ENCODE measurements at regions not wholly inside any gene's neighbourhood (a gene's known extent, or its start where the extent isn't known, plus 50 kb on each side); places are given as distances from the start of the nearest gene placed in this dataset.

GRCh38 chr11:116515664-116516184, 257.1 kb downstream of the BUD13 start:
- Histone ChIP-seq H3K4me1 (ENCODE audit: control insufficient read depth, extremely low read depth, insufficient read depth, low read length) (no peaks in the 10 kb centered on the region), H3K4me2 (ENCODE audit: extremely low read depth, insufficient read depth, low read length) (no peak overlapping the region), H3K79me2 (ENCODE audit: control insufficient read depth, insufficient read depth, low read length) (no peaks in the 10 kb centered on the region), H4K20me1 (ENCODE audit: control insufficient read depth, extremely low read depth, insufficient read depth, low read length) (no peaks in the 10 kb centered on the region), H3K27ac (ENCODE audit: insufficient read depth, low read length) (no peak overlapping the region), H3K4me3 (replicated peaks in 1 of 4; ENCODE audit: control extremely low read depth in 1 of 4, insufficient read depth in 1 of 4, low read depth in 3 of 4, low read length in 4 of 4) (no peak overlapping the region), H3K27me3 (ENCODE audit: control insufficient read depth, insufficient read depth, low read length) (no peaks in the 10 kb centered on the region), H3K36me3 (ENCODE audit: control insufficient read depth, insufficient read depth, low read length) (no peaks in the 10 kb centered on the region), H2AFZ (ENCODE audit: low read length) (no peak overlapping the region), H3K9ac (ENCODE audit: insufficient read depth, low read length) (no peak overlapping the region), H3K9me3 (ENCODE audit: control insufficient read depth, insufficient read depth, low read depth, low read length) (no peaks in the 10 kb centered on the region)
- no peak for DNase-seq (ENCODE audit: low read depth in 2 of 2)
- TF ChIP-seq EZH2 (IDR thresholded peaks at IDR 0.05; ENCODE audit: low read length, missing control alignments), result no peak
- TF ChIP-seq, protein P1, sequence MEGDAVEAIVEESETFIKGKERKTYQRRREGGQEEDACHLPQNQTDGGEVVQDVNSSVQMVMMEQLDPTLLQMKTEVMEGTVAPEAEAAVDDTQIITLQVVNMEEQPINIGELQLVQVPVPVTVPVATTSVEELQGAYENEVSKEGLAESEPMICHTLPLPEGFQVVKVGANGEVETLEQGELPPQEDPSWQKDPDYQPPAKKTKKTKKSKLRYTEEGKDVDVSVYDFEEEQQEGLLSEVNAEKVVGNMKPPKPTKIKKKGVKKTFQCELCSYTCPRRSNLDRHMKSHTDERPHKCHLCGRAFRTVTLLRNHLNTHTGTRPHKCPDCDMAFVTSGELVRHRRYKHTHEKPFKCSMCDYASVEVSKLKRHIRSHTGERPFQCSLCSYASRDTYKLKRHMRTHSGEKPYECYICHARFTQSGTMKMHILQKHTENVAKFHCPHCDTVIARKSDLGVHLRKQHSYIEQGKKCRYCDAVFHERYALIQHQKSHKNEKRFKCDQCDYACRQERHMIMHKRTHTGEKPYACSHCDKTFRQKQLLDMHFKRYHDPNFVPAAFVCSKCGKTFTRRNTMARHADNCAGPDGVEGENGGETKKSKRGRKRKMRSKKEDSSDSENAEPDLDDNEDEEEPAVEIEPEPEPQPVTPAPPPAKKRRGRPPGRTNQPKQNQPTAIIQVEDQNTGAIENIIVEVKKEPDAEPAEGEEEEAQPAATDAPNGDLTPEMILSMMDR (conservative IDR thresholded peaks at IDR 0.05 in 1 of 2, IDR thresholded peaks at IDR 0.05 in 1 of 2; ENCODE audit: low read depth in 1 of 2, low read length in 2 of 2), result no peak

GRCh38 chr11:116513894-116514293, 258.9 kb downstream of the BUD13 start:
- H3K27me3 ChIP-seq (ENCODE audit: control insufficient read depth, insufficient read depth, low read length), result no peaks in the 10 kb centered on the region
- peak; percentile 3 to 18 for DNase-seq (ENCODE audit: low read depth in 2 of 2)
- no peak overlapping the region for H3K4me2 ChIP-seq (ENCODE audit: extremely low read depth, insufficient read depth, low read length)
- no peaks in the 10 kb centered on the region for H3K79me2 ChIP-seq (ENCODE audit: control insufficient read depth, insufficient read depth, low read length)
- no peaks in the 10 kb centered on the region for H3K9me3 ChIP-seq (ENCODE audit: control insufficient read depth, insufficient read depth, low read depth, low read length)
- no peak overlapping the region for H3K27ac ChIP-seq (ENCODE audit: insufficient read depth, low read length)
- H3K4me1 ChIP-seq (ENCODE audit: control insufficient read depth, extremely low read depth, insufficient read depth, low read length), result no peaks in the 10 kb centered on the region
- H3K9ac ChIP-seq (ENCODE audit: insufficient read depth, low read length), result no peak overlapping the region
- TF ChIP-seq, protein P1 (conservative IDR thresholded peaks at IDR 0.05 in 1 of 2, IDR thresholded peaks at IDR 0.05 in 1 of 2; ENCODE audit: low read depth in 1 of 2, low read length in 2 of 2), result peak in 1 of 2 donors; percentile 12
- TF ChIP-seq EZH2 (IDR thresholded peaks at IDR 0.05; ENCODE audit: low read length, missing control alignments), result no peak
- H2AFZ ChIP-seq (ENCODE audit: low read length), result no peak overlapping the region
- H3K36me3 ChIP-seq (ENCODE audit: control insufficient read depth, insufficient read depth, low read length), result no peaks in the 10 kb centered on the region
- no peak overlapping the region for H3K4me3 ChIP-seq (replicated peaks in 1 of 4; ENCODE audit: control extremely low read depth in 1 of 4, insufficient read depth in 1 of 4, low read depth in 3 of 4, low read length in 4 of 4)
- no peaks in the 10 kb centered on the region for H4K20me1 ChIP-seq (ENCODE audit: control insufficient read depth, extremely low read depth, insufficient read depth, low read length)

GRCh38 chr11:116513278-116513823, 259.4 kb downstream of the BUD13 start:
- no peak overlapping the region for H3K27ac ChIP-seq (ENCODE audit: insufficient read depth, low read length)
- H3K4me1 ChIP-seq (ENCODE audit: control insufficient read depth, extremely low read depth, insufficient read depth, low read length), result no peaks in the 10 kb centered on the region
- H3K36me3 ChIP-seq (ENCODE audit: control insufficient read depth, insufficient read depth, low read length), result no peaks in the 10 kb centered on the region
- no peak overlapping the region for H3K9ac ChIP-seq (ENCODE audit: insufficient read depth, low read length)
- no peaks in the 10 kb centered on the region for H3K27me3 ChIP-seq (ENCODE audit: control insufficient read depth, insufficient read depth, low read length)
- TF ChIP-seq EZH2 (IDR thresholded peaks at IDR 0.05; ENCODE audit: low read length, missing control alignments), result no peak
- TF ChIP-seq, protein P1 (conservative IDR thresholded peaks at IDR 0.05 in 1 of 2, IDR thresholded peaks at IDR 0.05 in 1 of 2; ENCODE audit: low read depth in 1 of 2, low read length in 2 of 2), result no peak
- no peaks in the 10 kb centered on the region for H3K9me3 ChIP-seq (ENCODE audit: control insufficient read depth, insufficient read depth, low read depth, low read length)
- H2AFZ ChIP-seq (ENCODE audit: low read length), result no peak overlapping the region
- no peaks in the 10 kb centered on the region for H3K79me2 ChIP-seq (ENCODE audit: control insufficient read depth, insufficient read depth, low read length)
- H3K4me3 ChIP-seq (replicated peaks in 1 of 4; ENCODE audit: control extremely low read depth in 1 of 4, insufficient read depth in 1 of 4, low read depth in 3 of 4, low read length in 4 of 4), result no peak overlapping the region
- no peak for DNase-seq (ENCODE audit: low read depth in 2 of 2)
- no peak overlapping the region for H3K4me2 ChIP-seq (ENCODE audit: extremely low read depth, insufficient read depth, low read length)
- H4K20me1 ChIP-seq (ENCODE audit: control insufficient read depth, extremely low read depth, insufficient read depth, low read length), result no peaks in the 10 kb centered on the region
